Inflammatory macrophage treated with lipopolysaccharide for 4 hours (primary cell): ENCODE measurements at regions not wholly inside any gene's neighbourhood (a gene's known extent, or its start where the extent isn't known, plus 50 kb on each side); places are given as distances from the start of the nearest gene placed in this dataset.
"Not testable (repeated sequence)": the region's sequence is repeated elsewhere in the genome, so short reads cannot be mapped to it uniquely, and the experiment has no call there.

Experiments used
- DNase-seq: peaks from one replicate; pipeline ENCODE4 v3.0.0-alpha.2; 2020

- no peak for DNase-seq
These were observed 818.8 kb upstream of the CITED2 start for GRCh38 chr6:140193269-140193668.

- DNase-seq = no peak
These were observed 817.6 kb upstream of the CITED2 start for GRCh38 chr6:140192018-140192417.

- not testable (repeated sequence) for DNase-seq
These were observed 814.8 kb upstream of the CITED2 start for GRCh38 chr6:140189263-140189662.

- DNase-seq = no peak
These were observed 811.5 kb upstream of the CITED2 start for GRCh38 chr6:140185991-140186390.

GRCh38 chr6:140183881-140184280 lies 809.4 kb upstream of the CITED2 start:
- no peak for DNase-seq

GRCh38 chr6:140182821-140183220 lies 808.4 kb upstream of the CITED2 start:
- DNase-seq = no peak

- DNase-seq = no peak
These were observed 807.4 kb upstream of the CITED2 start for GRCh38 chr6:140181876-140182275.

GRCh38 chr6:140180306-140180705 lies 805.9 kb upstream of the CITED2 start:
- DNase-seq = no peak

GRCh38 chr6:140178935-140179334 lies 804.5 kb upstream of the CITED2 start:
- DNase-seq = no peak

- DNase-seq = no peak
These were observed 804.1 kb upstream of the CITED2 start for GRCh38 chr6:140178520-140178919.

GRCh38 chr6:140176306-140176705 lies 801.9 kb upstream of the CITED2 start:
- DNase-seq = no peak

GRCh38 chr6:140175486-140175885 lies 801.0 kb upstream of the CITED2 start:
- DNase-seq = no peak

GRCh38 chr6:140174524-140174923 lies 800.1 kb upstream of the CITED2 start:
- DNase-seq = peak; percentile 9

GRCh38 chr6:140168365-140168764 lies 793.9 kb upstream of the CITED2 start:
- no peak for DNase-seq

- no peak for DNase-seq
These were observed 786.5 kb upstream of the CITED2 start for GRCh38 chr6:140160909-140161308.

- DNase-seq = no peak
These were observed 786.0 kb upstream of the CITED2 start for GRCh38 chr6:140160494-140160893.

- no peak for DNase-seq
These were observed 781.7 kb upstream of the CITED2 start for GRCh38 chr6:140156131-140156530.

GRCh38 chr6:140155451-140156126 lies 781.1 kb upstream of the CITED2 start:
- no peak for DNase-seq

- DNase-seq = peak; percentile 1
These were observed 779.3 kb upstream of the CITED2 start for GRCh38 chr6:140153703-140154102.

- not testable (repeated sequence) for DNase-seq
These were observed 773.7 kb upstream of the CITED2 start for GRCh38 chr6:140147825-140148814.

- no peak for DNase-seq
These were observed 766.4 kb upstream of the CITED2 start for GRCh38 chr6:140140891-140141290.

- no peak for DNase-seq
These were observed 764.0 kb upstream of the CITED2 start for GRCh38 chr6:140138311-140139010.

- no peak for DNase-seq
These were observed 759.8 kb upstream of the CITED2 start for GRCh38 chr6:140134224-140134623.
